ENCODE measurements at regions not wholly inside any gene's neighbourhood (a gene's known extent, or its start where the extent isn't known, plus 50 kb on each side); places are given as distances from the start of the nearest gene placed in this dataset.

GRCh38 chr2:56681659-56682396 is 498.0 kb downstream of the CCDC85A start:
- Histone ChIP-seq H3K27me3 (ENCODE audit: control insufficient read depth, insufficient read depth, low read length) (no peaks in the 10 kb centered on the region), H3K4me1 (ENCODE audit: control insufficient read depth, insufficient read depth, low read length) (no peaks in the 10 kb centered on the region), H3K9me3 (ENCODE audit: control insufficient read depth, insufficient read depth, low read depth, low read length) (no peaks in the 10 kb centered on the region), H3K4me3 (ENCODE audit: low read depth in 2 of 2, low read length in 2 of 2) (no peak overlapping the region), H3K36me3 (ENCODE audit: control insufficient read depth, insufficient read depth, low read length) (no peaks in the 10 kb centered on the region), H3K27ac (ENCODE audit: low read length) (no peak overlapping the region)
- ChIA-PET CTCF (no interaction called here), POLR2A (no interaction called here)
- no peak for DNase-seq (ENCODE audit: low read depth, low spot score)
- no TSS peak for BruUV-seq (replicated peaks)
- in situ Hi-C loops (cut with HindIII; ENCODE audit: low pct_unique_long_range_greater_than_20kb, low sequenced_read_pairs) = no loop called here
- intact Hi-C loops (cut with micrococcal nuclease; ENCODE audit: unreplicated experiment) = no loop called here
- TF ChIP-seq CTCF (IDR thresholded peaks at IDR 0.05) (no peak), SIN3A (IDR thresholded peaks at IDR 0.05; ENCODE audit: borderline replicate concordance, insufficient read depth, low read depth, low read length) (no peak)
- ATAC-seq = no peak

- ATAC-seq = no peak
- intact Hi-C loops (cut with micrococcal nuclease; ENCODE audit: unreplicated experiment) = no loop called here
- Histone ChIP-seq H3K36me3 (ENCODE audit: control insufficient read depth, insufficient read depth, low read length) (no peaks in the 10 kb centered on the region), H3K4me3 (ENCODE audit: low read depth in 2 of 2, low read length in 2 of 2) (no peak overlapping the region), H3K9me3 (ENCODE audit: control insufficient read depth, insufficient read depth, low read depth, low read length) (no peaks in the 10 kb centered on the region), H3K27ac (ENCODE audit: low read length) (no peak overlapping the region), H3K4me1 (ENCODE audit: control insufficient read depth, insufficient read depth, low read length) (no peaks in the 10 kb centered on the region), H3K27me3 (ENCODE audit: control insufficient read depth, insufficient read depth, low read length) (no peaks in the 10 kb centered on the region)
- BruUV-seq (replicated peaks) = no TSS peak
- ChIA-PET CTCF (no interaction called here), POLR2A (no interaction called here)
- in situ Hi-C loops (cut with HindIII; ENCODE audit: low pct_unique_long_range_greater_than_20kb, low sequenced_read_pairs) = no loop called here
- no peak for DNase-seq (ENCODE audit: low read depth, low spot score)
- TF ChIP-seq POLR2AphosphoS5 (IDR thresholded peaks at IDR 0.05; ENCODE audit: low read depth, low read length) (no peak), CTCF (IDR thresholded peaks at IDR 0.05) (no peak), SIN3A (IDR thresholded peaks at IDR 0.05; ENCODE audit: borderline replicate concordance, insufficient read depth, low read depth, low read length) (no peak), REST (IDR thresholded peaks at IDR 0.05; ENCODE audit: insufficient read depth in 1 of 2, low read depth in 2 of 2, low read length in 1 of 2) (no peak), TCF7L2 (IDR thresholded peaks at IDR 0.05; ENCODE audit: low read depth, low read length) (no peak)
These were observed 498.6 kb downstream of the CCDC85A start for GRCh38 chr2:56682397-56682760.

Measured in Panc1 (cell line).